ENCODE measurements at regions not wholly inside any gene's neighbourhood (a gene's known extent, or its start where the extent isn't known, plus 50 kb on each side); places are given as distances from the start of the nearest gene placed in this dataset.

DNA sequence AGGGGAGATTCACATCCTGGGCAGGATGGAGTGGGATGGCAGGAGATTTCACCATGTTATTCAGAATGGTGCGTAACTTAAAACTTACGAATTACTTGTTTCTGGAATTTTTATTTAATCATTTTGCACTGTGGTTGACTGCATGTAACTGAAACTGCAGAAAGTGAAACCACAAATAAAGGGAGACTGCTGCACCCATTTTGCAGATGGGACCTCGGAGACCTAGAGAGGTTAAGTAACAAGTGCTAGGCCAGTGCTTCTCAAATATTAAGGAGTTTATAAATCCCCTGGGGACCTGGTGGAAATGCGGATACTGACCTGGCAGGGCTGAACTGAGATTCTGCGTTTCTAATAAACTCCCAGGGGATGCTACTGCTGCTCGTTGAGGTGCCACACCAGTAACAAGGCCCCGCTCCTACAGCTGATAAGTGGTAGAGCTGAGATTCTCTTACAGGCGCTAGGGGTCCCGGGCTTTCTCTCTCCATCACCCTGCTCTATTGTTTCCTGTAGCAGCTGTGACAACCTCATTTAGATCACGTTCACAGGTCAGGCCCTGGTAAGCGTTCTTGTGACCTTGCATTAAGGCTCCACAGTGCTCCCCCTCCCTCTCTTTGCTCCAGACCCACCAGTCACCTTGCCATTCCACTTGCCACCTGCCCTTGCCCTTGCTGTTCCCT, 167.1 kb upstream of the CDH13 start:
- TF ChIP-seq, protein P1, sequence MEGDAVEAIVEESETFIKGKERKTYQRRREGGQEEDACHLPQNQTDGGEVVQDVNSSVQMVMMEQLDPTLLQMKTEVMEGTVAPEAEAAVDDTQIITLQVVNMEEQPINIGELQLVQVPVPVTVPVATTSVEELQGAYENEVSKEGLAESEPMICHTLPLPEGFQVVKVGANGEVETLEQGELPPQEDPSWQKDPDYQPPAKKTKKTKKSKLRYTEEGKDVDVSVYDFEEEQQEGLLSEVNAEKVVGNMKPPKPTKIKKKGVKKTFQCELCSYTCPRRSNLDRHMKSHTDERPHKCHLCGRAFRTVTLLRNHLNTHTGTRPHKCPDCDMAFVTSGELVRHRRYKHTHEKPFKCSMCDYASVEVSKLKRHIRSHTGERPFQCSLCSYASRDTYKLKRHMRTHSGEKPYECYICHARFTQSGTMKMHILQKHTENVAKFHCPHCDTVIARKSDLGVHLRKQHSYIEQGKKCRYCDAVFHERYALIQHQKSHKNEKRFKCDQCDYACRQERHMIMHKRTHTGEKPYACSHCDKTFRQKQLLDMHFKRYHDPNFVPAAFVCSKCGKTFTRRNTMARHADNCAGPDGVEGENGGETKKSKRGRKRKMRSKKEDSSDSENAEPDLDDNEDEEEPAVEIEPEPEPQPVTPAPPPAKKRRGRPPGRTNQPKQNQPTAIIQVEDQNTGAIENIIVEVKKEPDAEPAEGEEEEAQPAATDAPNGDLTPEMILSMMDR (IDR thresholded peaks at IDR 0.05; ENCODE audit: extremely low read depth in 1 of 2, insufficient read depth in 1 of 2, low read depth in 1 of 2, low read length in 2 of 2) = no peak
- TF ChIP-seq MYC (IDR thresholded peaks at IDR 0.05; ENCODE audit: low read depth, low read length) (no peak), POLR2A (IDR thresholded peaks at IDR 0.05; ENCODE audit: low read depth, low read length) (no peak), POLR2AphosphoS5 (IDR thresholded peaks at IDR 0.05; ENCODE audit: insufficient read depth, low read depth, low read length) (no peak), EZH2 (IDR thresholded peaks at IDR 0.05; ENCODE audit: borderline replicate concordance, low read depth, low read length, severe bottlenecking) (no peak), JUN (IDR thresholded peaks at IDR 0.05; ENCODE audit: borderline replicate concordance, insufficient read depth, insufficient read length, low read depth) (no peak)
- TF ChIP-seq, protein P2, sequence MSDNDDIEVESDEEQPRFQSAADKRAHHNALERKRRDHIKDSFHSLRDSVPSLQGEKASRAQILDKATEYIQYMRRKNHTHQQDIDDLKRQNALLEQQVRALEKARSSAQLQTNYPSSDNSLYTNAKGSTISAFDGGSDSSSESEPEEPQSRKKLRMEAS (IDR thresholded peaks at IDR 0.05; ENCODE audit: insufficient read depth, insufficient read length) = no peak

Measured in endothelial cell of umbilical vein (primary cell).